ENCODE measurements at regions not wholly inside any gene's neighbourhood (a gene's known extent, or its start where the extent isn't known, plus 50 kb on each side); places are given as distances from the start of the nearest gene placed in this dataset.

GRCh38 chr5:104456122-104456521 is 893.5 kb upstream of the NUDT12 start:
- TF ChIP-seq CTCF (IDR thresholded peaks at IDR 0.05 in 2 of 3, conservative IDR thresholded peaks at IDR 0.05 in 1 of 3; ENCODE audit: borderline replicate concordance in 1 of 3, insufficient read depth in 1 of 3, low read depth in 2 of 3, low read length in 2 of 3): no peak
- no peak for TF ChIP-seq EZH2 (IDR thresholded peaks at IDR 0.05)
- no peak for TF ChIP-seq SRF (IDR thresholded peaks at IDR 0.05; ENCODE audit: low read depth)
- no peak for TF ChIP-seq FOSL1 (IDR thresholded peaks at IDR 0.05; ENCODE audit: low read depth)
- no peak for TF ChIP-seq RAD21 (IDR thresholded peaks at IDR 0.05; ENCODE audit: low read depth)

Measured in HCT116 (cell line).